Uterus (tissue), 3 donors: ENCODE measurements at regions not wholly inside any gene's neighbourhood (a gene's known extent, or its start where the extent isn't known, plus 50 kb on each side); places are given as distances from the start of the nearest gene placed in this dataset.

Source experiments
- DNase-seq, 2 donors: peaks; one replicate each; pipeline ENCODE4 v3.0.0-alpha.2; 2019 to 2020
- H3K27ac ChIP-seq, 2 donors: fragments of 200-600 bp; sonication (generic); 1 replicate in 1 of 2; 2 replicates in 1 of 2; pipeline ENCODE4 v1.5.1; 2016 to 2018
- H3K27me3 ChIP-seq, 2 donors: fragments of 200-600 bp; sonication (generic); one replicate each; pipeline ENCODE4 v1.5.1; 2018 to 2019; ENCODE audit warnings: control low read depth in 1 of 2
- H3K36me3 ChIP-seq, 2 donors: fragments of 200-600 bp; sonication (generic); one replicate each; pipeline ENCODE4 v1.5.1; 2019; ENCODE audit warnings: control low read depth in 1 of 2
- H3K4me1 ChIP-seq, 2 donors: fragments of 200-600 bp; sonication (generic); one replicate each; pipeline ENCODE4 v1.5.1; 2018 to 2019; ENCODE audit warnings: control low read depth in 1 of 2
- H3K4me3 ChIP-seq, 2 donors: fragments of 200-600 bp; sonication (generic); 1 replicate in 1 of 2; 2 replicates in 1 of 2; pipeline ENCODE4 v1.5.1; 2018 to 2019; ENCODE audit warnings: mild to moderate bottlenecking in 1 of 2
- H3K9me3 ChIP-seq, 2 donors: fragments of 200-600 bp; sonication (generic); one replicate each; pipeline ENCODE4 v1.5.1; 2019; ENCODE audit warnings: control low read depth in 1 of 2
- CTCF ChIP-seq, 4 experiments: fragments of 200-600 bp in 2 of 4; fragments of 450-650 bp in 2 of 4; sonication (generic) in 2 of 4; IDR thresholded peaks; one replicate each; pipeline ENCODE4 v1.5.1; 2016 to 2019; ENCODE audit warnings: antibody characterized with exemption in 4 of 4, mild to moderate bottlenecking in 2 of 4, moderate library complexity in 1 of 4
- POLR2A ChIP-seq, 2 donors: fragments of 450-650 bp; IDR thresholded peaks; one replicate each; pipeline ENCODE4 v1.6.1; 2016; ENCODE audit warnings: antibody characterized with exemption in 2 of 2, mild to moderate bottlenecking in 1 of 2, moderate library complexity in 1 of 2
- intact Hi-C: fragments of 100-400 bp; cut with DNase I; formaldehyde crosslinking; loops from one replicate; pipeline ENCODE4 v1.15.1; 2023; ENCODE audit warnings: low total_unique reads
- donor health status: DM: yes; HTN: yes; CAD: no.

DNA sequence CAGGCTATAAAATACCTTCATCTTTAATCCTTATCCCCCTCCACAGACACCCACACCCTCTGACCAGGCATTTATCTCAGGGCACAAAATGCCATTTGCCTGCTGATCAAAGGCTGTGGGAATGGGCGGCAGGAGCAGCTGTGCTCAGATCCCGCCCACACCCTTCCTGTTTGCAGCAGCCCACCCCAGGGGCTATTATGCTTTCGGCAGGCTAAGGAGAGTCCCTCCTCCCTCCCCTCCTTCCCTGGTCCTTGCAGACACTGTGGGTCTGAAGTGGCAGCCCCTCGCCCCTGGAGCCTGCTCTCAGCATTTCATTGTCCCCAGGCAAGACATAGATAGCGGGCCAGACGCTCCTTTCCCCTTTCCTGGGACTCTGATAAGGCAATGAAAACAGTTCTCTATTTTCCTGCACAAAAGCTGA is 220.8 kb upstream of the HEY2 start:
- Histone ChIP-seq H3K4me3 (no peak overlapping the region), H3K27me3 (no peaks in the 10 kb centered on the region), H3K9me3 (no peaks in the 10 kb centered on the region), H3K36me3 (no peaks in the 10 kb centered on the region), H3K4me1 (no peaks in the 10 kb centered on the region), H3K27ac (no peak overlapping the region)
- no peak for DNase-seq
- TF ChIP-seq CTCF (IDR thresholded peaks at IDR 0.05) (no peak), POLR2A (IDR thresholded peaks at IDR 0.05) (no peak)
- intact Hi-C loops = no loop called here

DNA sequence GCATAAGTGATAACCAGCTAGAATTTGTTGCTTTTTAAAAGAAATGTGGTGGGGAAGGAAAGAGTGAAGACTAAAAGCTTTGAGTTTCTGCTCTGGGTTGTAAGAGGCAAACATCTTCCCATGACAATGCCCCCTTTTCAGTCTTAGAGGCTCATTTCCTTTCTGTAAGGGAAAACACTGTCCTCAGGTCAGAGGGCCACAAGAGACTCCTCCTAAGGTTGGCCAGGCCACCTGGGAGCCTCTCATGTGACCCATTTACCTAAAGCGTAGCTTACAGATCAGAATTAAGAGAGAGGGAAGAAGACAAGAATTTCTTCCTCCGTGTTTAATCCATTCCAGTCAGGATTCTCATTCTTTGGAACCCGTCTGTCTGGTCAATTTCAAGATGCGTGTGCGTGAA is 220.4 kb upstream of the HEY2 start:
- Histone ChIP-seq H3K4me1 (no peaks in the 10 kb centered on the region), H3K9me3 (no peaks in the 10 kb centered on the region), H3K36me3 (no peaks in the 10 kb centered on the region), H3K27ac (no peak overlapping the region), H3K4me3 (no peak overlapping the region), H3K27me3 (no peaks in the 10 kb centered on the region)
- TF ChIP-seq CTCF (IDR thresholded peaks at IDR 0.05) (no peak), POLR2A (IDR thresholded peaks at IDR 0.05) (no peak)
- intact Hi-C loops = no loop called here
- no peak for DNase-seq

- Histone ChIP-seq H3K27me3 (peaks cover 0 to 7% of the 10 kb centered on the region in 2 donors), H3K27ac (no peak overlapping the region), H3K4me1 (no peaks in the 10 kb centered on the region), H3K36me3 (no peaks in the 10 kb centered on the region), H3K4me3 (no peak overlapping the region), H3K9me3 (no peaks in the 10 kb centered on the region)
- DNase-seq = no peak
- TF ChIP-seq CTCF (IDR thresholded peaks at IDR 0.05) (no peak), POLR2A (IDR thresholded peaks at IDR 0.05) (no peak)
- intact Hi-C loops = no loop called here
These were observed 215.6 kb upstream of the HEY2 start for GRCh38 chr6:125533710-125534397.

- DNase-seq = no peak
- Histone ChIP-seq H3K27me3 (peaks cover 0 to 7% of the 10 kb centered on the region in 2 donors), H3K36me3 (no peaks in the 10 kb centered on the region), H3K4me3 (no peak overlapping the region), H3K9me3 (no peaks in the 10 kb centered on the region), H3K27ac (no peak overlapping the region), H3K4me1 (no peaks in the 10 kb centered on the region)
- no peak for TF ChIP-seq CTCF (IDR thresholded peaks at IDR 0.05)
- no peak for TF ChIP-seq POLR2A (IDR thresholded peaks at IDR 0.05)
- intact Hi-C loops = no loop called here
These were observed 214.8 kb upstream of the HEY2 start for GRCh38 chr6:125534430-125535263.

DNA sequence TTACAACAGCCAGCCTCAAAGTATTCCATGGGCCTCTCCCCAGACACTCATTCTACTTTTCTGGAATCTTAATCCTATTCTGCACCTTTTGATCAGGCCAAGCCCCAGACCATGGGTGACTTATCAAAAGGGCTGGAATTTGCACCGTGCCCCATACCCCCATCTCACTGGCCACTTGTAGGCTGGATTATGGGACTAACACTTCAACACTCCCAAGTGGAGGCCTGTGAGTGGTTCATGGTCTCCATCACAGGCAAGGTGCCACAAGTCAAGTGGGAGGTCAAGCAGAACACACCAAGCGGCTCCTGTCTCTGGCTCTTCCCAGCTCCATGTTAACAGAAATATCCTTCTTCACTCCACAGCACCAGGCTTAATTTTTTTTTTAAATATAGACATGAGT is 212.3 kb upstream of the HEY2 start:
- no peak for DNase-seq
- no peak overlapping the region for H3K27ac ChIP-seq
- no peaks in the 10 kb centered on the region for H3K36me3 ChIP-seq
- TF ChIP-seq POLR2A (IDR thresholded peaks at IDR 0.05) (no peak), CTCF (IDR thresholded peaks at IDR 0.05) (no peak)
- intact Hi-C loops = no loop called here
- no peak overlapping the region for H3K4me3 ChIP-seq
- no peaks in the 10 kb centered on the region for H3K4me1 ChIP-seq
- peaks cover 0 to 7% of the 10 kb centered on the region in 2 donors for H3K27me3 ChIP-seq
- no peaks in the 10 kb centered on the region for H3K9me3 ChIP-seq
